Liver (tissue), 3 donors: ENCODE measurements at regions not wholly inside any gene's neighbourhood (a gene's known extent, or its start where the extent isn't known, plus 50 kb on each side); places are given as distances from the start of the nearest gene placed in this dataset.

Experiments used
- CTCF ChIP-seq: fragments of 150-350 bp; IDR thresholded peaks from 2 replicates; pipeline ENCODE4 v1.5.1; 2017; ENCODE audit warnings: improper control_type of control experiment, low read depth, low read length; ENCODE audit not compliant: missing input control
- EGR1 ChIP-seq, 2 donors: IDR thresholded peaks; 2 replicates each; pipeline ENCODE4 v1.6.1; 2016 to 2018; ENCODE audit warnings: antibody characterized with exemption in 2 of 2, low read depth in 2 of 2
- FOXA2 ChIP-seq: IDR thresholded peaks from 2 replicates; pipeline ENCODE4 v1.6.1; 2016; ENCODE audit warnings: antibody characterized with exemption
- GABPA ChIP-seq, 2 donors: IDR thresholded peaks in 1 of 2; conservative IDR thresholded peaks in 1 of 2; 2 replicates each; pipeline ENCODE4 v1.6.1; 2016; ENCODE audit warnings: antibody characterized with exemption in 2 of 2, mild to moderate bottlenecking in 1 of 2, moderate library complexity in 1 of 2
- HNF4A ChIP-seq, 2 donors: conservative IDR thresholded peaks; 2 replicates each; pipeline ENCODE4 v1.6.1; 2016; ENCODE audit warnings: antibody characterized with exemption in 2 of 2, mild to moderate bottlenecking in 2 of 2
- JUND ChIP-seq, 2 donors: IDR thresholded peaks; 2 replicates each; pipeline ENCODE4 v1.6.1; 2016; ENCODE audit warnings: antibody characterized with exemption in 2 of 2
- MAX ChIP-seq: IDR thresholded peaks from 2 replicates; pipeline ENCODE4 v1.6.1; 2016; ENCODE audit warnings: antibody characterized with exemption
- SP1 ChIP-seq: IDR thresholded peaks from 2 replicates; pipeline ENCODE4 v1.6.1; 2018; ENCODE audit warnings: antibody characterized with exemption, mild to moderate bottlenecking
- TAF1 ChIP-seq: conservative IDR thresholded peaks from 2 replicates; pipeline ENCODE4 v1.6.1; 2016; ENCODE audit warnings: antibody characterized with exemption, mild to moderate bottlenecking
- ZBTB33 ChIP-seq: IDR thresholded peaks from 2 replicates; pipeline ENCODE4 v1.6.1; 2016; ENCODE audit warnings: antibody characterized with exemption
- donor health status: healthy.
- donor health status: healthy.

- TF ChIP-seq CTCF (no peak), JUND (IDR thresholded peaks at IDR 0.05) (no peak), EGR1 (IDR thresholded peaks at IDR 0.05; ENCODE audit: low read depth in 2 of 2) (no peak), ZBTB33 (no peak), GABPA (IDR thresholded peaks at IDR 0.05 in 1 of 2, conservative IDR thresholded peaks at IDR 0.05 in 1 of 2) (no peak), MAX (no peak), HNF4A (conservative IDR thresholded peaks at IDR 0.05) (no peak), SP1 (no peak), TAF1 (no peak), FOXA2 (no peak)
Measured at GRCh38 chr11:109305009-109305408, 117.0 kb upstream of the C11orf87 start.
